IPS-NIHi7 (cell line): ENCODE measurements at regions not wholly inside any gene's neighbourhood (a gene's known extent, or its start where the extent isn't known, plus 50 kb on each side); places are given as distances from the start of the nearest gene placed in this dataset.
"Not testable (repeated sequence)": the region's sequence is repeated elsewhere in the genome, so short reads cannot be mapped to it uniquely, and the experiment has no call there.

Experiments used
- DNase-seq: peaks from one replicate; pipeline ENCODE4 v3.0.0; 2012; ENCODE audit warnings: mixed read lengths; ENCODE audit errors: extremely low spot score

DNA sequence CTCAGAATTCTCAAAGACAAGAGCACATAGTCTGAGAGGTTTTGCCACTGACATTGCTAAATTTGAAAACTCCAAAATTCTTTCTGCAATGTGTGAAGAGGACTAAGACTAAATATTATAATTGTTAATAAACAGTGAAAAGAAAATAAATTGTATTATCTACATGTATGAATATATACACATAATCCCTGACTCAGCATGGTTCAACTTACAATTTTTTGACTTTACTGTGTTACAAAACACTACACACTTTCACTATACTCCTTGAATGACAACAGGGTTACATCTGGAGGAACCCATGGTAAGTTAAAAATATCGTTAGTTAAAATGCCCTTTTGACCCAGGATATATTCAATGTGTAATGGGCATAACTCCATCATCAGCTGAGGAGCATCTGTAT lies 2017.2 kb upstream of the TENM3 start:
- no peak for DNase-seq

DNA sequence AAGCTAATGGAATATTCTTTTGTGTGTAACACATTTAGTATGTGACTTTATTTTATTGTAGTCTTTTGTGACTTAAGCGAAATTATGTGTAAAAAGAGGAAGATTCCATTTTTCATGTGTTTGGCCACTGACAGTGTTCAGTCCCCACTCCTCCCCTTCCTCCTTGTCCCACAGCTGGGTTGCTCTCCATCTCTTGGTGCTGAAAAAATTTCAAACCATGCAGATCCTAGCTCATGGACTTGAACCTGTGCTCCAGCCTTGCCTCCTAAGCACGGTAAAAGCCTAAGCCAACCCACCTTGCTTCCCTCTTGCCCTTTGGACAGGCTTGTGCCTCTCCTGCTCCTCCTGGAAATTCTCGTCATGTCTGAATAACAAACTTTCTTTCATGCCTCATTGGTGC lies 2008.5 kb upstream of the TENM3 start:
- peak; percentile 31 for DNase-seq

DNA sequence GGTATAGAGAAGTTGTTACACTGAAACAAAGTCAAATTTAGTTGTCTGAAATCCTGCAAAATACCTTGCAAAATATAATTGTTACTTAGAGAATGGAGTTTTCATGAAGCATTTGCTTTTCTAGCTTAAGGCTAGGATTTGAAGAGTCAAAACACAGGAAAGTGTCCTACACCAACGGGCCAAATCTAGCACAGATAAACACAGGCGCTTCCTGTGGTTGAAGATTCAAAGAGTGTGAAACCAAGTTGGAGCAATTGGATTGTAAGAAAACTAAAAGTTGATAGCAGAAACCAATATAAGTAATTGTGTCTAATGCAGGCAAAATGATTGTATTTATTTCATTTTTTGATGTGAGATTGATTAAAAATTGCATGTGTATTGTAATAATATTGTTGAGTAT lies 2002.5 kb upstream of the TENM3 start:
- no peak for DNase-seq

DNA sequence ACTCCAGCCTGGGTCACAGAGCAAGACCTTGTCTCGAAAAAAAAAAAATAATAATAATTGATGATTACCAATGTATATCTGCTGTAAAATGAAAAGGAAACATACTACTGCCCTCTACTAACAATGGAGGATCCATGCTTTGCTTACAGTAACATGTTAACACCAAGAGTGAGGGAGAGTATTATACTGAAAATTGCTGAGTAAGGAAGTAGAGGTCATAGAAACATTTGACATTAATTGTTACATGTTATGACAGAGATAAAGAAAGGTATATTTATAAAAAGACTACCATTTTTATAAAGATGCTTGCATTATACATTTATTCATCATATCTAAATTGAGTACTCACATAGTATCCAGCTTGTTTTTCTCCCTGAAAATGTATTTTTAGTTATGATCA lies 1989.8 kb upstream of the TENM3 start:
- DNase-seq, result no peak

DNA sequence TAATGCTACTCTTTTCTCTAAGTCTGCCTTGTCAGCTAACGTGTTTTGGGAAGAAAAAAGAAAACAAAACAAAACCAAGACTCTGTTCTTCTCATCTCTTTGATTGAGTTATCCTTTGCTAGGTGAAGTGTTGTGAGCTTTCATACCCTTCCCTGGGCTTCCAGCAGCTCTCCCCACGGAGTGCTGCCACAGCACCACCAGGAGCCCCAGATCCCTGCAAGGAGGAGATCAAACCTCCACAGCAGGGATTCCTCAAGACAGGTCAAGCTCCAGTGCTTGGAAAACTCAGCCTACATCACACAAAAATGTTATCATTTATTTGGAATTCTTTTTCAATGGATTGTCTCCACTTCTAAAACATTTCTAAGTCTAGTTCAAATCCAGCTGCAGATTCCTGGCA lies 1981.9 kb upstream of the TENM3 start:
- peak; percentile 20 for DNase-seq

DNA sequence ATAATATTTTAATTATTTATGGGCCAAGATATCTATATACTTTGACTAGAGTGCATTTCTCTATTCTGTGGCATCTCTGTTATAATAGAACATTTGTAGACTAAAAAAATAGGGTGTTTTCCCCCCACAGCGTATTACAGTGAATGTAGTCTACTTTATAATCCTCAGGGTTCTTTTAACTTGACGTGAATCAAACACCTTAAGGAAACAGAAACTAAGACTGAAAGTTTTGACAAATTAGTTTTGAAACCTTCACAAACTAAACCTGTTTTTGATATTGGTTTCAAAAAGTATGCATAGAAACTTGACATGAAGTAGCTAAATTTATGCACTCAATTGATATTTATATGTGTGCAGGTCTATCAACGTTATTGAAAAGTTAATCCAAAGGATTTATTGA lies 1963.1 kb upstream of the TENM3 start:
- no peak for DNase-seq

DNA sequence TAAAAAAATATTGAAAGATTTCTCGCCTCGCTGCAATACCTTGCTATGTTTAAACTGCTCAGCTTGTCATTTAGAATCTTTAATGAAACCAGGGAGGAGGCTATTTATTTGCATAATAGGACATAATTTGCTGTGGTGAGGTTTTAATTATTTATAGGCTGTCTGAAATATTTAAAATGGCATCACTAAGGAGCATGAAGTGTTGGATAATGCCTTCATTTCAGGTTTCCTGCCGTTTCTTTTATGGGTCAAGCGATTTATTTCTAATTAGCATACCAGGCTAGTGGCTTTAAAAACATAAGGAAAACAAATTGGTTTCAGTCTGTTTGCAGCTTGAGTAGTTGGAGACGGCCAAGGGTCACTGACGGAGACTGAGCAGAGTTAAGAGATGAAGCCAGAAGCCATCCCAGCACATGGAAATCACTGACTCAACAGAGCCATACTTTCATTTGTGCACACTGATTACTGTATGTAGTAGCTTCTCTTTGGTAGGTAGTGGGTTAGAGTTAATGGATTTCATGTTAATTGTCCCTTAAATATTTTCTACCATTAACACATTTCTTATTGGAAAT lies 1962.4 kb upstream of the TENM3 start:
- no peak for DNase-seq

DNA sequence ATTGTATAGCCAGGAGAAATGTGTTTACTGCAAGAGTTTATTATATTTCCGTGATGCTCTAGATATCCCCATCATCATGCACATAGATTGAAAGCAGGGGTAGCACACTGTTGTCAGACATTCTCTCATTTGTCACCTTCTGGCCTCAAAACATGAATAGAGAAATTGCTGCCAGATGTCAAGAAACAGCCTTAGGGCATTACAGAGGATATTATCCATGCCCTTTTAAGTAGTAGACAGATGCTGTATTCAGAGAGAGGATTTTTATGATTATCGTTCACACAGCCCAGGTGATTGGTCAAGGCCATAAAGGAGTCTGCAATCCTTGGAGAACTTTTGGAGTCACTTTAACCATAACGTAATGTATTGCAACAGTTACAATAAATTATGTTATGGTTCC lies 1961.5 kb upstream of the TENM3 start:
- DNase-seq, result no peak

DNA sequence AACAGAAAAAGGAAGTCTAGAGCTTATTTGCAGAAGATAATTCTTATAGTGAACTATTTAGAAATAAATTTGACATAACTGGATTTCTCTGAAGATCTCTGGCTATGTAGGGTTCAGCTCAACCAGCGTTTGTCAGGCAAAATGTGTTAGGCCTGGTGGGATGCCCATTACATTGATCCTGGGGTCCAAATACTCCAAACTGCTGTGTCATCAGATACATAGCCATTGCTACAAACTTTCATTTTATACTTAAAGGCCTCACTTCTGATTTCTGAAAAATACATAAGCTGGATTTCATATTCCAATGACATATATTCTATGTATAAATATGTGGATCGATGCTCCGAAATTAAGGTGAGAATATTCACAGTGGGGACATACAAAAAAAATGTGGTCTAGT lies 1958.9 kb upstream of the TENM3 start:
- DNase-seq, result no peak

DNA sequence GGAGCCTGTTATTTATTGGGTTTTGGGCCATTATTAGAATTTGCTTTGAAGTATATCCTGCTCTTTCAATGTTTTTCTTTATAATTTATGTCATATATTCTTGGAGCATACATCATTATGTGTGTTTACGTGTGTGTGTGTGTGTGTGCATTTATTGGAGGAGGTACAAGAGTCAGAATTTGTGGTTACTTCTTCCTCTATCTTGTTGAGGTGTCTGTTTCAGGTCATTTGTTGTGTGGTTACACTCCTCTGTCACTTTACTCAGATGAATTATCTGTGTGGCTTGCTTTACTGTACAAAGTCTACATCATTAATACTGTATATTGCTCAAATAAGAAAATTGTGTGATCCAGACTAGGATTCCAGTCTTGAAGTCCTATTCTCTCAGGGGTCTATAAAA lies 1957.4 kb upstream of the TENM3 start:
- DNase-seq, result no peak

DNA sequence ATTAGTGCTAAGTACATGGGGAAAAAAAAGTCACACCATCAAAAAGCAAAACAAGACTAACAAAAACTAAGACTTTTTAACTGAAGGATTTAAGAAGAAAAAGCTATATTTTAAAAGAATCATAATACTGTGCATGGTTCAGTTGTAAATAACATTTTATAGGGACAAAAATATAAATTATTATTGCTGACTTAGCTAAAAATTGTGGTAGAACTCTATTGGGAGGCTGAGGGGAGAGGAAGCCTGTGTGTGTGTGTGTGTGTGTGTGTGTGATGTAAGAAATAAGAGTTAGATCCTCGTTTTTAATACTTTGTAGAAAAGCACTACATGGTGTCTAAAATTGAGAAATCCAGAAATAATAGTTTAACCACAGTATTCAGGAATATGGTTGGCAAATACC lies 1950.9 kb upstream of the TENM3 start:
- DNase-seq, result no peak

DNA sequence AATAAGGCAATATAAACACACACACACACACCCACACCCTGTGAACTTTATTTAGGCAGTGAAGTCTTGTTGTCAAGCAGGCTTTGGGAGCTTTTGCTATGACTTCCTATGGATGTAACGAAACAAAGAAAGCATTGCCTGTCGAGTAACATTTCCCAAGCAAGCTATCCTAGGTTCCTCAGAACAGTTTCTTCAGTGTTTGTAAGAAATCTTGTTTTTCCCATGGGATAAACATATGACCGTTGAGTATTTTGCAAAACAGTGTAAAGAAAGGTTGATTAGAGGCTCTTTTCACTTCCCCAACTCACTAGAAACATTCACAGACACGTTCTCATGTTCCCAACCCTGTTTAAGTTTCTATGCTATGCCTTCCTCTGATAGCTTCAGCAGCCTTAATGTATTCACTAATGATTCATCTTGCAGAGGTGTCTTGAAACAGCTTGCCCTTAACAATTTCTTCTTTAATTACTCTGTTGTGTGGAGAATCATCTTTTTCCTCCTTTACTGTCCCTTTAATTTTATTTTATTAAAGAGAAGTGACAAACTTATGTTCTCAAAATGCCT lies 1947.1 kb upstream of the TENM3 start:
- DNase-seq, result no peak

DNA sequence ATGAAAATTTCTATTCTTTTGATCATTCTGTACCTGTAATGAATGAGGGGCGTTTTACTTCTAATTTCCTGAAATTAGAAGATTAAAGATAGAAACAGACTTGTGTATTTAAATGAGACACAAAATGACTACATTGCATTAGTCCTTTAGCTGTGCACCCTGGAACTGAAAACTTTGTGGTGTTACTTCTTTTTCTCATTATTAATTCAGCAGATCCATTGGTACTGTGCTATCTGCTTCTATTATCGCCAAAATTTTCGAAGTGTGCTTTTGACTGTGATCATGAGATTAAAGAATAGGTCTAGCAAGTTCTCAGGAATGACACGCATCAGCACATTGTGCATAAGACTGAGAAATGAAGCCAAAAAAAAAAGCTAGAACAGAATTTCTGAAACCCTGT lies 1938.9 kb upstream of the TENM3 start:
- no peak for DNase-seq

DNA sequence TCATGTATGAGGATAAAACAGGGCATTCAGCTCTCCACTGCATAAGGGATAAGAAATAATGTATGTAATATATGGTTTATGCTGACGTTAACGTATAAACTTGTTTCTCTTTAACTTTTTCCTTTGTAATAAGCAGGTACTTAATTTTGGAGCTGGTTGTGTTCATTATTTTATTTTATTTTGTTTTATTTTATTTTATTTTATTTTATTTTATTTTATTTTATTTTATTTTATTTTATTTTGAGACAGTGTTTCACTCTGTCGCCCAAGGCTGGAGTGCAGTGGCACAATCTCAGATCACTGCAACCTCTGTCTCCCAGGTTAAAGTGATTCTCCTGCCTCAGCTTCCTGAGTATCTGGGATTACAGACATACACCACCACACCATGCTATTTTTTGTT lies 1932.6 kb upstream of the TENM3 start:
- DNase-seq, result no peak

DNA sequence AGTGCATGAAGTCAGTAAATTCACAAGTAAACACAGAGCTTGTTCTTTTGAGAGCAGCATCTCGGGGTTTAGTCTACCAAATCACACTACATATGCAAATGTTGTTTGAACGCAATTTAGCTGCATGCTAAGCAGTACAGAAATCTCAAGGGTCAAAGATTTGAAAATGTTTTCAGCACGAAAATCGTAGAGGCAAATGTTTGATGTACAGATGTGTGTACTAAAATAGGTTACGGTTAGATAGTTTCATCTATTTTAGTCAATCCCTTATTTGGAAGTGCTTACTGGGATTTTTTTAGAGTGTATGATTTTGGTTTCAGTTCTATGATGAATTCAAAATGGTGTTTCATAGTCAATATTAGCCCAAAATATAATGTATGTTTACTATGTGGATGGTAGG lies 1928.2 kb upstream of the TENM3 start:
- no peak for DNase-seq

DNA sequence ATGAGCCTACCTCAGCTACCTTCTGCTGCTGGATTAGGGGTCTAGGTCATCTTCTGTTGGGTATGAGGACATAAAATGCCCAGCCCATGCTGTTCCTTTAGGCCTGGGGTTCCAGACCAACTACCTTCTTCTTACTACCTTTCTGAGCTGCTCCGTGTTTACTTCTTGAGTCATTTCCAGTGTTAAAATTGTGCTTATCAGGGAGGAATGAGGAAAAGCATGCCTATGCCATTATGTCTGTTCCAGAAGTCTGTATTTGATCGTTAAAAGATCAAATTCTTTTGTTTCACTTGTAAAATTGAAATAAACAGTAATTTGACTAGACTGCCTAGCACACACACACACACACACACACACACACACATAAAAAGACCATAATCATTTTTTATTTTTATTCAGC lies 1912.7 kb upstream of the TENM3 start:
- no peak for DNase-seq

DNA sequence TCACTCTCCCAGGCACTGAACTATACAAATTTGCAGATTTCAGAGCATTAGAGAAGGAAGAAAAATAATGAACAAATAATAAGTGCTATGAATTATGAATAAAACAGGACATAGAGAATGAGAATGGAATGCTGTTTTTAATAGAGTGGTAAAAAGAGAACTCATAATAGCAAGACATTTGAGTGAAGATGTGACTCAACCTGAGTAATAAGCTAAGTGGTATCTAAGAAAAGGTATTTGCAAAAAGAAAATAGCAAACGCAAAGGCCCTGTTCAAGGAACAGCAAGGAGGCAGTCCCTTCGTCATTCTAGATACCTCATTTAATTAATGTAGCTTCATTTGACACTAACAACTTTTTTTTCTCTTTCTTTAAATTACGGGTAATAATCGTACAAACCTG lies 1910.0 kb upstream of the TENM3 start:
- DNase-seq, result no peak

DNA sequence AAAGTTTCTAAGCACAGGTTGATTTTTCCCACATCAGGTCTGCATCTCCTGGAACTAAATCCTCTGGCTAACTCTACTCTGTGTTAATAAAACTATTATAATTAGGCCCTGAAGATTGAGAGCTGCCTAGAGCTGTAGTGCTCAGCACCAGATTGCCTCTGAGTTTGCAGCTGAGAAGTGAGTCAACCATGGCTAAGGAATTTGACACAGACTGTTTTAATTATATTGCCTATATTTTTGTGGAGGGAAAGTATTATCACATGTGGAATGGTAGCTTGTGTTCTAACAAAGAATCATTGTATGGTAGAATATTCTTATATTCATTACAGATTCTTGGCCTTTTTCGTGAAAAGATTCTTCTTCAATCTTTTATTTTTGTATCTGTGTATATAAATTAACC lies 1907.6 kb upstream of the TENM3 start:
- no peak for DNase-seq

DNA sequence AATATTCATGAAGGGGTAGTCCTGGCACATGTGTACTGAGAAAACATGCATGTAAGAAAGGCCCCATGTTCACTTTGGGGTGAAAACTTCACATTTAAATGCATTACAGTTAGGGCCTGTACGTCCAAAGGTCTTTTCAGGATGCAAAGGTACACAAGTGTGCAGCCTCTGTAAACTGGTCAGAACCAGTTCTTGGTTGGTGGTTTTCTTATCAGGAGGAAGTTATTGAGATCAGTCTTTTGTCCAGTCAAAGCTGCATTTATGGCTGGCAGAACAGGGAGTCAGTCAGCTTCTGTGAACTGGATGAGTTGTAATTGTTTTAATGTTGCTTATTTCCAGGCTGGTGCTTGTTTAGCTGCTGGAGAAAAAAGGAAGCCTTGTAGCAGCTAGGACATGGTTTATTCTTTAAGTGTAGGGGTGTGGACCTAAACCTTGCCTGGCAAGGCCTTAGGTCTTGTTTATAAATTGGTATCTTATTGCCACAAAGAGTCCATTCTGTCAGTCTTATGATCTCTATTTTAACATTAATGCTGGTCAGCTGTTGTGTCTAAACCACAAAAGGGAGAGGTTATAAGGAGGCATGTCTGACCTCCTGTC lies 1906.6 kb upstream of the TENM3 start:
- no peak for DNase-seq

DNA sequence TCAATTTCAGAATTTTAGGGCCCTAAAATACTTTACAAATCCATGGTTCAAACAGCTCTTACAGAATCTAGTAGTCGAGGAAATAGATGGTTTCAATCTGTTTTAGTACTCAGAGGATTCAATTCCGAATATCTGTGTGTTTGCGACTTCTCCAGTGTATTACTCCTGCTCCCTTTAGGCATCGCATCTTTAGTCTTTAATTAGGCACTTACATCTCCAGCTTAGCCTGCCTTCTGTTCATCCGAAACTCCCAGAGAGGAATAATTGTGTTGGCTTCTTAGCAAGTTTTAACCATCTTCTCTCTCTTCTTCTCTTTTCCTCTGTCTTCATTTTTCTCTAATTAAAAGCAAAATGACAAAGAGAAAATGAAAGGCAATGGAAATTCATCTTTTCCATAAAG lies 1901.3 kb upstream of the TENM3 start:
- DNase-seq, result no peak

DNA sequence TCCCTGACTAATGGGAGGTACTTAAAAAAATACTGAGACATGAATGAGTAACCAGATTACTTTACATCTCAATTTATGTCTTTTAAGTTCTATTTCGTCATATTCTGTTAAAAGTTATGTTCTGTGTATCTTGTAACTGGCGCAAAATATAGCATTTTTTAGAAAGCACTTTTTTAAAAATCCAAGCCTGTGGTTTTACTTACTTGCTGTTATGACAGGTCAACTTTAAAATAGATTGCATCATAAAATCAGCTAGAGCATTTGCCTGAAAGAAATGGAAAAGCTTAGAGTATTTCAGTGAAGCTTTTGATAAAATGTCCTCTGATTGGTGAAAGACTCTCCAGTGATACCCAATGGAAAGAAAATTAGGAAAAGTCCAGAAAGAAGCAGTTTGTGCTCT lies 1892.3 kb upstream of the TENM3 start:
- no peak for DNase-seq

DNA sequence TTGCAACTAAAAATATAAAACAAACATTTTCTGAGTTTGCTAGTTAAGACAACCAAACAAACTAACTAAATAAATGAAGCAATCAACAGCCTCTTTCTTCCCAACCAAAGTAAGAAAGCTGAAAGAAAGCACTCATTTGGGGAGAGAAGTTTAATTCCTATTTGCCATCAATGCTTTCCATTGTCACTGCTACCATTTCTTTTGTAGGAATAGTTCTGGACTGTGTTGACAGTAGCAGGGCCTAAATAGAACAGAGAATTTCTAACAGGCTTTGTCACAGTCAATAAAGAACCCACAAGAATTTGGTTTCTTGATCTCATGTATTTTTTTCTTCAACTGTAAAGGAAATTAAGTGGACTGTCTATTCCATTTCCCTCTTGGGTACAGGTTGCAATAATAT lies 1886.4 kb upstream of the TENM3 start:
- DNase-seq, result no peak

DNA sequence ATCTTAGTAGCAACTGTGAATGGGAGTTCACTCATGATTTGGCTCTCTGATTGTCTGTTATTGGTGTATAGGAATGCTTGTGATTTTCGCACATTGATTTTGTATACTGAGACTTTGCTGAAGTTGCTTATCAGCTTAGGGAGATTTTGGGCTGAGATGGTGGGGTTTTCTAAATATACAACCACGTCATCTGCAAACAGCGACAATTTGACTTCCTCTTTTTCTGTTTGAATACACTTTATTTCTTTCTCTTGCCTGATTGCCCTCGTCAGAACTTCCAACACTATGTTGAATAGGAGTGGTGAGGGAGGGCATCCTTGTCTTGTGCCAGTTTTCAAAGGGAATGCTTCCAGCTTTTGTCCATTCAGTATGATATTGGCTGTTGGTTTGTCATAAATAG lies 1883.1 kb upstream of the TENM3 start:
- DNase-seq, result not testable (repeated sequence)

DNA sequence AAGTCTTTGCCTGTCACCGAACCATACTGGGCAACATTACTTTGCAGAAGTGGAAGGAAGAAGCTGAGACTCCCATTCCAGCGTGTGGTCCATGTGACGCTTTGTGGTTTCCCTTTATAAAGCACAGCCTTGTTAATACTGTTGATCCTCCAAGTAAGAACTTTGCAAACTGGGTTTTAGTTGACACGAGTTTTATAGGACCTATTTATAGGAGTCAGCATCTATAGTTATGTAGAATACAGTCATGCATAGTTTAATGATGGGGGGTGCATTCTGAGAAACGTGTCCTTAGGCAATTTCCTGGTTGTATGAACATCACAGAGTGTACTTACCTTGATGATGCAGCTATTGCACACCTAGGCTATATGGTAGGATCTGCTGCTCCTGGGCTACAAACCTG lies 1879.4 kb upstream of the TENM3 start:
- no peak for DNase-seq
